Activated CD4-positive, alpha-beta T cell treated with anti-CD3 and anti-CD28 coated beads, Interleukin-2, Interleukin-4, amounts not matched to agents 100 ng/mL and 50 ng/mL, durations not matched to agents 16 hours and 8 hours (primary cell): ENCODE measurements at regions not wholly inside any gene's neighbourhood (a gene's known extent, or its start where the extent isn't known, plus 50 kb on each side); places are given as distances from the start of the nearest gene placed in this dataset.

ENCODE experiments used
- DNase-seq: peaks from one replicate; pipeline ENCODE4 v3.0.0-alpha.2; 2020; ENCODE audit warnings: low spot score

DNA sequence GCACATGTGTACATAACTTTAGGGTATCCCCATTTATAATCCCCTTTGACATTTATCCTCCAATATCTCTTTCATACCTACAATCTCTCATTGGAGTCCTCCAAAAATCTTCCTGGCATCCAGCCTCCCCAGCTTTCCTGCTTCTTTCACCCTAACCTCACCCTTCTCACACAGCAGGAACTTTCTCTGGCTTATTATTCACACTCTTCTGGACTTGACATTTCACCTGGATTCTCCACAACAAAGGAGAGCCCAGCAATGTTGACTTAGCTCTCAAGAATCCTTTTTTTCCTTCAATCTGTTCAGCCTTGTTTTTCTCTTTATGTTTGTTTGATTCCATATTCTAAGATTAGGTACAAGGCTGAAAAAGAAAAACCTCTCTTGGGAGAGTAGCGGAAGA is 783.6 kb upstream of the ACVR2A start:
- DNase-seq: no peak

DNA sequence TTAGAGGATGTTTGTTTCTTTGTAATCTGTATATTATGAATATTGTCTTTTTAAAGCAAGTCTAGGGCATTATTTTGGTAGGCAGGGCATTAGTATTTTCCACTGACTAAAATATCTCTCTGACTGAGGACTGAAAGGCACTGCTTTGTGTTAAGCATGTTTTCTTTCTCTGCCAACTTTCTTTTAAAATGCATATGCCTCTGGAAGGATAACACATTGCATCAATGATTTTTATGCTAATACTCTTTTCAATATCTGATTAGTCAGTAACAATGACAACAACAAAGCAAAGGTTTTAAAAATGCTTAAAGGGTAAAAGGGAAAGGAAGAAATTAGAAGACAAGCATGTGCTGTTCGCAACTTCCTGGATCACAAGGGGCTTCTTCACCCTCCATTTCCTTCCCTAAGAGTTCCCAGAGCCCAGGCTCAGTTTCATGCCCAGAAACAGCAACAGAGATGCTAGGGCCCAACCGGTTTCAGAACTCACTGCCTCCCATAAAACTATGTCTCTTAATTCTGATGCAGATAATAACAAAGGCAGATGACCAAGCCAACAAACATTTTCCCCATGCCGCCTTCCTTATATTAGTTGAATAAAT is 786.8 kb upstream of the ACVR2A start:
- no peak for DNase-seq

DNA sequence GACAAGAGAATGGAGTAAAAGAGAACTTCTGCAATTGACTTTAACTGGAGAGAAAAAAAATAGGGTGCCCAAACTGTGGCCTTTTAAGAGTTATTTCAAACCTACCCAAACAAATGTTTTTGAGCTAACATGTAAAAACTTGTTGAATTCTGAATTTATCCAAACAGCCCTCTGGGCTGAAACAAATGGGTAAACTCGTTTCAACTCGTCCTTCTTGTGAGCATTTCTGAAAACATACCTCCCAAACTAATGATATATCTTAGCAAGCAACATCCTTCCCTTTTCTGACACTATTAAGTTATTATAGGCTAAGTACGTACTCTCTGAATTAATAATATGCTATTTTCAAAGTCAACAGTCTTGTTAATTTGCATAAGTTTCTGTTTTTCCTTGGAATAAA is 793.0 kb upstream of the ACVR2A start:
- DNase-seq: no peak

DNA sequence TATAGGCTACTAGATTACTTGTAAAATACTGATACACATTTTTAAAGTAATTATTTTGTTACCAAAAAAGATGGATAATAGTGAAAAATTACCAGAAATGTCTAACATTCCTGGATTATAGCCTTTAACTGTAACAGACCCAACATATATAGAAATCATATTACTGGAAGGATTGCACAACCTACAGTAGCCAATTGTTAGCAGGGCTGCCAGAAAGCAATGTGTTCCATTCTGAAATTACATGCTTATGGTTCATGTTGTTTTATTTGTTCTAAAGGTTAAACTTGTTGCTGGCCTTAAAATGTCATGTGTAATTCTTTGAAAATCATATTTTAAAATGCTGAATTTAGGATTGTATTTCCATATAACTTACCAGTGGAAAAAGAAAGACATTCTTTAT is 793.6 kb upstream of the ACVR2A start:
- no peak for DNase-seq

DNA sequence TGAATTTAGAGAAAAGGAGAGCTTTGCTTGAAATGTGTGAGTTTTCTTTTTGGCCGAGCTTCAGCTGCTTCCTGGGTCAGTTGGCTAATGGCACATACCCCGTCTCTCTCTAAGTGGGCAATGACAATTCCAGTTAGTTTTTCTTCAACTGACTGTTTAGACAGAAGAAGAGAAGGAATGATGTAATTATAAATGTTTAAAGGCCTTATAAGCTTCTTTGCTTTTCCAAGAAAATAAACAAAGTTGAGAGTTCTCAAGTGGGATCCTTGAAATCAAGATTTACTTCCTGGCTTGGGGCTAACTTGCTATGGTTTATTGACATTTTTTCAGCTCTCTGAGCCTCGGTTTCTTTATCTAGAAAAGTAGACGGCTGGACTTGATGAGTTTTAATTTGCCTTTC is 794.9 kb upstream of the ACVR2A start:
- no peak for DNase-seq

DNA sequence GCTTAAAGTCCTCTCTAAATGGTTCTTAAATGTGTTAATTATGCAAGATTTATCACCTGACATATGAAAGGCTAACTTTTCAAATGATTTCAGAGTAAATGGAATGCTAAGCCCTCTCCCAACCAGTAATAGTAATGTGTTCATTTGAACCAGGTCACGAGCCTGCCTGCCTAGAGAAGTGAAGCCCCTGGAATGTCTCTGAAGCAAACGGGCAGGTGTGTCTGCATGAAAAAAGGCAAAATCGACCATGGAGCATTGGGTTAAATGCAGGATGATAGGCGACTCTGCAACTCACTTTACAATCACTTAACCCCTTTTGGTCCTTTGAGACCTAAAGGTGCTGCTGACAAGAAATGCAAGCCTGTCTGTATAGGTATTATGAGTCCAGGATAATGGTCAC is 798.4 kb upstream of the ACVR2A start:
- no peak for DNase-seq

DNA sequence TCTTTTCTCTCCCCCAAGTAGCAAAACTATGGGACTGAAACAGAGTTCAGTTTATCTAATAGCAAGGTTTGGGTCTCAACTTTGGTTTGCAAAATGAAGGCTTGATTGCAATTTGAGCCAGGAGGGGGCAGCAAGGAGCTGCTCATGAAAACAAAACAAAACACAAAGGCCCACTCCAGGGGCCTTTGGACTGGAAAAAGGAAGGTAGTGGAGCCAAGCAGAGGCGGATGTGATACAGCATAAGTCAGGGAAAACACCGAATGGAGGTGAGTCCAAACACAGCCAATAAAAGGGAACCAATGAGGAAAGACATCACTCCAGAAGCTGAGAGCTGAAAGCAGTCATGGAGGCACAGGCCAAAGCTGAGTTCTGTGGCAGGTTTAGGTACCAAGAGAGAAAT is 799.7 kb upstream of the ACVR2A start:
- peak; percentile 47 for DNase-seq

DNA sequence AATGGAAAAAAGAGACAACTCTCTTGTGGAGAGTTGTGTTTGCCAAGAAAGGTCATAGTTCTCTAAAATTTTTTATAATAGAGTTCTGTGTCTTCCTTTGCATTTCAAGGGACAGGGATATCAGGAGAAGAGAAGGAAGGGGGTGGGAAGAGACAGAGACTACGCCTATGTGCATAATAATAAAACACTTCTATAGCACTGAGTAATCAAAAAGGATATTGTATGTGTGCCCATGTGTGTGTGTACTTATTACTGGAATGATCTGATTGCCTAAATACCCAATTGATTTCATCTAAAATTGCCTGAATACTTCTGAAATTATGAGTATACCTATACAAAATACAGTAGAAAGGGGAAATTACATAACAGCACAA is 803.7 kb upstream of the ACVR2A start:
- DNase-seq: no peak

DNA sequence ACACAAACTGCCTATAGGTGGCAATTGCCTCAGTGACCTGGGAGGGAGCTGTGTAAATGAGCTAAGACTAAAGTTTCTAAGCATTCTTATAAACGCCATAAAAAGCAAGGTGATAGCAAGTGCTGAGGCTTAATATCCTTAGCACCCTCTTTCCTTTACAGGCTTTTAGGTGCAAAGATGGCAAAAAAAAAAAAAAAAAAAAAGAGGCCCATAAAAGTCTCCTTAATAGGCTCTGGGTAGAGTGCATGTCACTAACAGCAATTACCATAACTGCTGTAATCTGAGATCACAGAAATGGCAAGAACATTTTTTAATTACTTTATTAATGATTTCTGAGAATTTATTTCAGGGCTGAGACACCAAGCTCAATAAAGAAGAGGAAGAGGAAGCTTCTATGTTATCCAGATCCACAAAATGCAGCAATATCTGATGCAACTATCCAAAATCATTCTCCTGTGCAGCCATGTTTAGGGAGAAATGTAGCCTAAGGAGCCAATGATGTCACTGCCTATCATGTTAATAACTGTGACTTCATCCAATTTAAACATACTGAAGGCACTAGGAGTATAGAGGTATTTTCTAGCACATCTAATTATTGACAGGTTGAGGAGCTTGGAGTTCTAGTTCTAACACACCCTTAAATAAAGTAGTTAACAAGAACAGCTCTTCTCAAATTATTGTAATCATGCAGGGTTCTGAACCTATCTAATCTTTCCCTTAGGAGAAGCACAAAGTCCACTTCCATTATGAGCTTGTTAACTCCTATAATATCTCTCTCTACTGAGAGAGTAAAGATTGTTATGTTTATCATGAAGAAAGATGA is 804.3 kb upstream of the ACVR2A start:
- no peak for DNase-seq

DNA sequence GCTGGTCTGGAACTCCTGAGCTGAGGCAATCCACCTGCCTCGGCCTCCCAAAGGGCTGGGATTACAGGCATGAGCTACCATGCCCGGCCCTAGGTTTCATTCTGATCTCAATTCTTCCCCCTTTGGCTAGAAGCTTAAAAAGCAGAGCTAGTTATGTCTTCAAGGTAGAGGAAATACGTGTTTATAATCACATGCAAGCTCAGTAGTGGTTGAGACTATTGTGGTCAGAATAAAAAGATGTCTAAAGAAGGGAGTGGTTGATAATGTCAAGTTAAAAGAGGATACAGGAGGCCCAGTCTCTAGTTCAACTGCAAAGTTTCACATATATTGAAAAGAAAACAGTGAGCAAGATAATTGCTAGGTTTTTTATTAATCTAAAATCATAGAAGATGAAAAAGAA is 807.8 kb upstream of the ACVR2A start:
- DNase-seq: no peak

DNA sequence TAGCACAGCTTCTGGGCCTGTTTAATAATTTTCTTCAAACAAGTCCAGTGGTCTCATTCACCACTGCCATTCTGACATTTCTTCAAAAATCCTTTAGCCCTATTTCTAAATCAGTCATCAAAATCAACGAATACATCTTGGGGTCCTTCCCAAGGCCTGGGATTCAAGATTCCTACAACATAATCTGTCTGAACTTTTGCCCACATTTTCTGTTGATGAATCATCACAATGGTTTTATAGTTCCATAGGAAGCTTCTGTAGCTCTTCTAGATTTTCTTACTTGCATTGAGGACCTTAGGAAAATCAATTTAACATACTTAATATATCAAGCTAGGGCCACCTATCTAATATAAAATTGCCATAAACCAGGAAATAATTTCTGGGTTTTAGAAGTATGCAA is 811.8 kb upstream of the ACVR2A start:
- DNase-seq: no peak

DNA sequence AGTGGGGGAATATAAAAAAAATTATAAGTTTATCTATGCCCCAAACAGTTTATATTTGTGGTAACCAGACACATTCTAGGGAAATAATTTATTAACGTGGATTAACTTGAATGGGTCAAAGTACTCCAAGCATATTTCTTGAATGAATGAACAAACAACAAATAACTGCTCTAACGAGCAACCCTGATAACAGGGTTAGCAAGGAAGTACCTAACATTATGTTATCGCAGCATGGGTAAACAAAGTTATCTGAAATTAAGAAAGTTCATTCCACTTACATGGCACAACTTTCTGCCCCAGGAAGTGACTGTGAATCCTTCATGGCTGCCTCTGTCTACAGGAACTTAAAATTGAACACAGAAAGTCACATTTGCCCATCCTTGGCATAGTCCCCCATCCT is 812.9 kb upstream of the ACVR2A start:
- DNase-seq: no peak

DNA sequence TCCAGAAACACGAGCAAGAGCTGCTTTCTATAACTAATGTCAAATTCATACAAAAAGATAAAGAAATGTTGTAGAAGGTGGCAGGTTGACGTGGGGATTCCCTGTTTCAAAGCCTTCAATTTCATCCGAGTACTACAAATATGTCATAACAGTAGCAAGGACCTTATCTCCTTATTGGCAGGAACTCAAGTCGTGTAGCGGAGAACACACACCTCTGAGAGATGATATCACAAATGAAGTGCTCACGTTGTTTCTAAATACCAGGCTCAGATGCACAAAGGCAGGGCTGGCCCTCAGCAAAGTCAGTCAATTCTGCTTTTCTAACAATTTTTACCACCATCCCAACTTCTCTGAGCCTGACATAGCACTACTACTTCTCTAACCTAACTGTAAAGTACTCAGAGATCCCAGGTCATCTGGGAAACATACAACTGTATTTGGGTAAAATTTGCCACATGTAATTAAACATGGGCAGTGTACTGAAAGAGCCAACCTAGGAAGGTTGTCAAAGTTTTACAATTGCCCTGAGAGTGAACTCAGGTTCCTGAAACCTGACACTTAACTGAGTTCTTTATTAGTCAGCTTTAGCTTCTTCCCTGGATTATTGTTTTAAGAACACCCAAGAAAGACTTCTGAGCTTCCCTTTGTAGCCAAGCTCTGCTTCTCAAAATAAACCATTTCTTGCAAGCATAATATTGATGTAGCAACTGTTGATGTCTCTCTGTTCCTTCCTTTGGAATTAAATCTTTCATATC is 813.7 kb upstream of the ACVR2A start:
- DNase-seq: no peak

DNA sequence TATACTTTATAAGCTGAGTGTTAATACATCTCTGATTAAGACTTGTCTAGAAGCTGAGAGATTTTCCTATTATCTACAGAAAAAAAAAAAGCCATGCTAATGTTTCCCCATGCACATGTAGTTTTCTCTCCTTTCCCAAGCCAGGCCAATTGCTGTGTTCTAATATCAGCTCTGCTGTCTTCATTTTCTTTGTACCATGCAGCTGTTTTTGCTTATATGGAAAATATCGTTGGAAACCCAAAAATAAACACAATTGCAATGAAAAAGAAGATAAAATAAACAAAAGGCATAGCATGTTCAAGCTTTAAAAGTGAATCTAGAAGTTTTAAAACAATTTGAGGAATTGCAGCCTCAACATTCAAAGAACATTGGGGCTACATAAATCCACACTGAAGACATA is 817.4 kb upstream of the ACVR2A start:
- no peak for DNase-seq

DNA sequence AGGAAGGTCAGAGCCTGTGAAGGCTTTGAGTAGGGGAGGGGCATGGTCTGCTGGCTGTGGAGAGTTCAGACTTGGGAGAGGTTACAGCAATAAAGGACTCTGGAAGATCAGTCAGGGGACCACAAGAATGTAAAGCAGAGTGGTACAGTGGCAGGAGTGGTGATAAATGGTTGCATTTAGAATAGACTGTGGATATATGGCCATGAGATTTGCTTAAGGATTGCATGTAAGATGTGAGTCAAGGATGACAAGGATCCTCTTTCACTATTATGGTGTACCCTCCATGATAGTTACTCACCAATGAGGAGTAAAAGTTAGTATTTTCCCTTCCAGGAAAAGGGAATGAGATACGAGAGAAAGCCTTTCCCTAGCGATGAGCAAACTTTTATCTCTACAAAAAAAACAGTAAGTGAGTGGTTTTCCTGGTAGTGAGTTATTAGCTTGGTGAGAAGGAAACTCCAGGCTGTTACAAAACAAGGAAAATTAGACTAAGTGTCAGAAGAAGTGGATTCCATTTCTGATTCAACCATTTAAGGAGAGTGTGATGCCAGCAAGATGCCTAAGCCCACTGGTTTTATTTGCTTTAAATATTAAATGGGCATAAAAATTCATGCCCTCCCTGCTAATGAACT is 818.0 kb upstream of the ACVR2A start:
- DNase-seq: no peak

DNA sequence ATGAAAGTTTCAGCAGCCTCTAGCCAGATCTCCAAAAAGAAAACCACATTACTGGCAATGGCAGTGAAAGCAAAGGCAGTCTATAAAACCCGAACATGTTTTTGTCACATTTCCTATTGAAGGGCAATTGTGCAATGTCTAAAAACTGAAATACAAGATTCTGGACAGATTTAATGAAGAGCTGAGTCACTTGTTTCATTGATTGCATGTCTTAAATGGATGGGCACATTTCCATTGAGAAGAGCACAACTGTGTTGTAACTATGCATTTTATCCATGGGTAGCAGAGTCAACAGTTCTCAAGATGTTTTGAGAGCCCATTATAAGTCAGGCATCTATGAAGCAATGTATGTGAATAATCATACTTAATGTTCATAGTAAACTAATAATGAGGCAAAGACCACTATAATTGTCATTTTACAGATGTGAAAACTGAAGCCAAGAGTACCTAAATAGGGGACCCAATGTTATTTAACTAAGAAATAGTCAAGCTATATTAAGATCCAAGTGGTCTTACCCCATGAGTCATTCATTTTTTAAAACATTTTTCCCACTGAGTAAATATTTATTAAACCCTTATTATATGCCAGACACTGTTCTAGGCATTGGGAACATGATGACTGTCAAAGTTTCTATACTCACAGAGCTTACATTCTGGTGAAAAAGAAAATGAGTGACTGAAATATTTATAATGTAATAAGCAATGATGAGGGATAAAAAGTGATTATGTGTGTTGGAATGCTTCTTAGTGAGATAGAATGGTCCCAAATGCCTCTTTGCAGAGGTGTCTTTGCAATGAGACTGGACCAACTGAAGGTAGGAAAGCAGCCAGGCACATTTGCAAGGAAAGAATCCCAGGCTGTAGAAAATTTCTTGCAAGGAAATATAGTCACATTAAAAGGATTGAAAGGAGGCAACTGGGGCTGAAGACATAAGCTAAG is 818.9 kb upstream of the ACVR2A start:
- no peak for DNase-seq

DNA sequence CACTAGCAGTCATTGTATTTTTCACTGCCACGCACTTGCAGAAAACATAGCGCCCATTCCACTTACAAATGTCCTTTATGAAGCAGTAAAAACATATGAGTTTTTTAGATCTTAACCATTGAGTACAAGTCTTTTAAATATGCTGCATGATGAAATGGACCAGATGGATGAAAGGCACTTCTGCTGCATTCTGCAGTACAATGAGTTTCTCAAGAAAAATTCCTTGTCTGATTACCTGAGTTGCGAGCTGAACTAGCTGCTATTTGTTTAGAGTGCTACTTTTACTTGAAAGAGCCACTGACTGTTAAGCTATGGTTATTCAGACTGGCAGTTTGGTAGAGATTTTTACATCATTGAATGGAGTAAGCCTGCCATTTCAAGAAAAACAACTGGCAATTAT is 825.5 kb upstream of the ACVR2A start:
- DNase-seq: no peak

DNA sequence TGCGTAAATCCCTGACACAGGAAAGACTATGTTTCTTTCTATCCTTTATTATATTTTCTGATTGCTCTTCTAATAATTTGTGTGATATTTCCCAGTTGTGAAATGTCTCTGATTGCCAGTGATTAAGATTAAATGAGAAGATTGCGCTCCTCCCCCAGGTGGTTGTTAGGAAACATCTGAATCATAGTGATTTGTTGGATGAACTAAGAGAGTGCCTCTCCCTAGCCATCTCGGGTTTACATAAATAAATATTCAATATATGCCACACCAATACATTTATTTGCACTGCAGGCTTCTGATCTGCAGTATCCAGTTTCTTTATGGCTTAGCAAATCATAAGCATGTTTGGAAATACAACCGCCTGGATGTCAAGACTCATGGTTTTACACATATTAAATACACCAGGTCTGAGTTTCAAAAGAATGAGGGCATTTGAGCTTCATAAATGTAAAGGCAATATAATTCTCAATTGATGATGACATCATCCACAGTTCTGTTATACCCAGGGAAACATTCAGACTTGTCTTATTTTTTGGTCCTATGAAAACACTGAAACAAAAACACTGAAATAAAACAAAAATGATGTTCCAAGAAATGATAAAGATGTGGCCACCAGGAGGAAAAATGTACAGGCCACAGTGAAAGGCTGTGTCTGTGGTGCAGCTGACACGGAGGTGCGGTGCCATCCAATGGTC is 826.7 kb upstream of the ACVR2A start:
- no peak for DNase-seq

DNA sequence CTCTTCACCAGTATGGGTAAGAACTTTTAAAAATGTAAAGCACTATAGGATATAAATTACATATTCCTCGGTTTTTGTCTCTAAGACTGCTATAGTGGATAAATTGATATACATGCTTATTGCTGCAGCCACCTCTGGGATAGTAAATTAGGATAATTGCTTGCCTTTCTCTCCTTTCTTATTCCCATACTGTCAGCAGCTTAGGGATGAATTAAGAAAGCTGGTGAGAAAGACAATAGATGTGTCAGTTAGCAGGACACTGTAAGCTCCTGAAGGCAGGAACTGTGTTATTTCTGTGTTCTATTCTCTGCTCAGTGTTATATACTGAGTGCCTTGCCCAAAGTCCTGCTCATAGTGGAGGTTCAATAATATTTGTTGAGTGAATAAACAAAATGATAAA is 828.6 kb upstream of the ACVR2A start:
- DNase-seq: no peak

DNA sequence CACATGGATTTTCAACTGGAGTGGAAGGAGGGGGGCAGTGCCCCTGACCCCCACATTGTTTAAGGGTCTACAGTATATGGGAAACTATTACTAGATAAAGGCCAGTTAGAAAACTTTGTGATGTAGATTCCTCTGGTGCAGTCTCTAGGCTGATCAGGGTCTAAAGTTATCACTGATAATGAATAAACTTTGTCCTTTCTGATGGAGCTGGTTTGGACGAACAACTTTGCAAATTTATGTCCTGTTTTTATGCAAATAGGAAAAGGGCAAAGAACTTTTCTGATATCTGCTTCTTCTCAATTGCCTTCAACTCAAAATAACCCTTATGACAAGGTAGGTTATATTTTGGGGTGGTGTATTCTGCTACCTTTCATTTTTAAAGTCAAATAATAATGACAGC is 829.2 kb upstream of the ACVR2A start:
- DNase-seq: no peak
